Neural cell (in vitro differentiated cells): ENCODE measurements at regions not wholly inside any gene's neighbourhood (a gene's known extent, or its start where the extent isn't known, plus 50 kb on each side); places are given as distances from the start of the nearest gene placed in this dataset.

Source experiments
- H2AFZ ChIP-seq: fragments of 200-600, 300-800 bp; sonication (generic), shearing (Covaris generic); 2 replicates; pipeline ENCODE4 v1.6.0; 2014; ENCODE audit warnings: low read depth, mild to moderate bottlenecking, antibody characterized with exemption, low read length, moderate library complexity
- H3F3A ChIP-seq: fragments of 200-600 bp; shearing (Covaris generic); 2 replicates; pipeline ENCODE4 v1.6.1; 2016; ENCODE audit warnings: mild to moderate bottlenecking, moderate library complexity, mixed read lengths, antibody characterized with exemption, low read length; ENCODE audit not compliant: insufficient read depth, poor library complexity, severe bottlenecking
- H3K27ac ChIP-seq: fragments of 200-600, 300-800 bp; sonication (generic), shearing (Covaris generic); 2 replicates; pipeline ENCODE4 v1.5.1; 2014; ENCODE audit warnings: mild to moderate bottlenecking, low read length, moderate library complexity
- H3K27me3 ChIP-seq: fragments of 300-800, 200-600 bp; sonication (generic), shearing (Covaris generic); 2 replicates; pipeline ENCODE4 v1.6.0; 2014; ENCODE audit warnings: mild to moderate bottlenecking, low read depth, low read length, moderate library complexity; ENCODE audit not compliant: insufficient read depth
- H3K36me3 ChIP-seq: fragments of 300-800, 200-600 bp; sonication (generic), shearing (Covaris generic); 2 replicates; pipeline ENCODE4 v1.5.1; 2014; ENCODE audit warnings: mild to moderate bottlenecking, antibody characterized with exemption, low read length, moderate library complexity; ENCODE audit not compliant: insufficient read depth
- H3K4me2 ChIP-seq: fragments of 300-800, 200-600 bp; sonication (generic), shearing (Covaris generic); 2 replicates; pipeline ENCODE4 v1.6.0; 2014; ENCODE audit warnings: mild to moderate bottlenecking, low read length
- H3K4me3 ChIP-seq: fragments of 300-800, 200-600 bp; sonication (generic), shearing (Covaris generic); 2 replicates; pipeline ENCODE4 v1.5.1; 2014; ENCODE audit warnings: mild to moderate bottlenecking, low read length, moderate library complexity
- H3K79me2 ChIP-seq: fragments of 200-600 bp; shearing (Covaris generic); replicated peaks from 2 replicates; pipeline ENCODE4 v1.6.0; 2014; ENCODE audit warnings: mild to moderate bottlenecking, low read length, moderate library complexity; ENCODE audit not compliant: insufficient read depth
- H3K9ac ChIP-seq: fragments of 300-800, 200-600 bp; sonication (generic), shearing (Covaris generic); 2 replicates; pipeline ENCODE4 v1.6.1; 2016; ENCODE audit warnings: mild to moderate bottlenecking, low read length, mixed read lengths
- H3K9me2 ChIP-seq: fragments of 200-600 bp; shearing (Covaris generic); 2 replicates; pipeline ENCODE4 v1.6.1; 2016; ENCODE audit warnings: mild to moderate bottlenecking, low read length, mixed read lengths; ENCODE audit not compliant: insufficient read depth
- H3K9me3 ChIP-seq: fragments of 200-600, 300-800 bp; sonication (generic), shearing (Covaris generic); 2 replicates; pipeline ENCODE4 v1.6.1; 2016; ENCODE audit warnings: mild to moderate bottlenecking, mixed run types, low read length, moderate library complexity, mixed read lengths
- H4K20me1 ChIP-seq: fragments of 200-600 bp; shearing (Covaris generic); 2 replicates; pipeline ENCODE4 v1.6.1; 2016; ENCODE audit warnings: mild to moderate bottlenecking, mixed run types; ENCODE audit not compliant: insufficient read depth
- CTCF ChIP-seq: fragments of 450-650 bp; IDR thresholded peaks from 2 replicates; pipeline ENCODE4 v1.5.1; 2014; ENCODE audit warnings: antibody characterized with exemption, mild to moderate bottlenecking, moderate library complexity; ENCODE audit not compliant: poor library complexity, severe bottlenecking
- EP300 ChIP-seq: fragments of 450-650 bp; conservative IDR thresholded peaks from 2 replicates; pipeline ENCODE4 v1.6.1; 2014; ENCODE audit warnings: antibody characterized with exemption, mild to moderate bottlenecking, moderate library complexity; ENCODE audit not compliant: poor library complexity, severe bottlenecking
- EZH2 ChIP-seq: fragments of 200-600, 300-800 bp; shearing (Covaris generic), sonication (generic); IDR thresholded peaks from 2 replicates; pipeline ENCODE4 v1.6.1; 2014; ENCODE audit warnings: antibody characterized with exemption, low read length, borderline replicate concordance, mild to moderate bottlenecking; ENCODE audit not compliant: insufficient read depth, poor library complexity, severe bottlenecking
- MXI1 ChIP-seq: fragments of 450-650 bp; conservative IDR thresholded peaks from 2 replicates; pipeline ENCODE4 v1.6.1; 2014; ENCODE audit warnings: antibody characterized with exemption, mild to moderate bottlenecking; ENCODE audit not compliant: poor library complexity, severe bottlenecking
- POLR2AphosphoS5 ChIP-seq: IDR thresholded peaks from 2 replicates; pipeline ENCODE4 v1.6.1; 2012
- RAD21 ChIP-seq: fragments of 450-650 bp; conservative IDR thresholded peaks from 2 replicates; pipeline ENCODE4 v1.6.1; 2014; ENCODE audit warnings: antibody characterized with exemption, mild to moderate bottlenecking, moderate library complexity
- SMC3 ChIP-seq: fragments of 450-650 bp; conservative IDR thresholded peaks from 2 replicates; pipeline ENCODE4 v1.6.1; 2014; ENCODE audit warnings: antibody characterized with exemption, mild to moderate bottlenecking, moderate library complexity; ENCODE audit not compliant: poor library complexity
- TAF1 ChIP-seq: IDR thresholded peaks from 2 replicates; pipeline ENCODE4 v1.6.1; 2012; ENCODE audit warnings: low read depth
- TF ChIP-seq, protein P1 (sequence below): IDR thresholded peaks from 2 replicates; pipeline ENCODE4 v1.6.1; 2012; ENCODE audit warnings: borderline replicate concordance

- Histone ChIP-seq H3K27me3 (no peaks in the 10 kb centered on the region), H2AFZ (no peak overlapping the region), H3F3A (no peaks in the 10 kb centered on the region), H3K36me3 (no peaks in the 10 kb centered on the region), H4K20me1 (no peaks in the 10 kb centered on the region), H3K9ac (no peak overlapping the region), H3K27ac (no peak overlapping the region), H3K4me3 (no peak overlapping the region), H3K9me2 (no peaks in the 10 kb centered on the region), H3K79me2 (no peaks in the 10 kb centered on the region), H3K9me3 (no peaks in the 10 kb centered on the region), H3K4me2 (no peak overlapping the region)
- no peak for TF ChIP-seq EZH2
- no peak for TF ChIP-seq MXI1
- TF ChIP-seq TAF1, result no peak
- no peak for TF ChIP-seq POLR2AphosphoS5
- no peak for TF ChIP-seq CTCF
- no peak for TF ChIP-seq SMC3
- no peak for TF ChIP-seq RAD21
- TF ChIP-seq EP300, result no peak
- TF ChIP-seq, protein P1, sequence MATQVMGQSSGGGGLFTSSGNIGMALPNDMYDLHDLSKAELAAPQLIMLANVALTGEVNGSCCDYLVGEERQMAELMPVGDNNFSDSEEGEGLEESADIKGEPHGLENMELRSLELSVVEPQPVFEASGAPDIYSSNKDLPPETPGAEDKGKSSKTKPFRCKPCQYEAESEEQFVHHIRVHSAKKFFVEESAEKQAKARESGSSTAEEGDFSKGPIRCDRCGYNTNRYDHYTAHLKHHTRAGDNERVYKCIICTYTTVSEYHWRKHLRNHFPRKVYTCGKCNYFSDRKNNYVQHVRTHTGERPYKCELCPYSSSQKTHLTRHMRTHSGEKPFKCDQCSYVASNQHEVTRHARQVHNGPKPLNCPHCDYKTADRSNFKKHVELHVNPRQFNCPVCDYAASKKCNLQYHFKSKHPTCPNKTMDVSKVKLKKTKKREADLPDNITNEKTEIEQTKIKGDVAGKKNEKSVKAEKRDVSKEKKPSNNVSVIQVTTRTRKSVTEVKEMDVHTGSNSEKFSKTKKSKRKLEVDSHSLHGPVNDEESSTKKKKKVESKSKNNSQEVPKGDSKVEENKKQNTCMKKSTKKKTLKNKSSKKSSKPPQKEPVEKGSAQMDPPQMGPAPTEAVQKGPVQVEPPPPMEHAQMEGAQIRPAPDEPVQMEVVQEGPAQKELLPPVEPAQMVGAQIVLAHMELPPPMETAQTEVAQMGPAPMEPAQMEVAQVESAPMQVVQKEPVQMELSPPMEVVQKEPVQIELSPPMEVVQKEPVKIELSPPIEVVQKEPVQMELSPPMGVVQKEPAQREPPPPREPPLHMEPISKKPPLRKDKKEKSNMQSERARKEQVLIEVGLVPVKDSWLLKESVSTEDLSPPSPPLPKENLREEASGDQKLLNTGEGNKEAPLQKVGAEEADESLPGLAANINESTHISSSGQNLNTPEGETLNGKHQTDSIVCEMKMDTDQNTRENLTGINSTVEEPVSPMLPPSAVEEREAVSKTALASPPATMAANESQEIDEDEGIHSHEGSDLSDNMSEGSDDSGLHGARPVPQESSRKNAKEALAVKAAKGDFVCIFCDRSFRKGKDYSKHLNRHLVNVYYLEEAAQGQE, result no peak
Measured at GRCh38 chr12:47481041-47481440, 224.8 kb downstream of the RPAP3 start.

DNA sequence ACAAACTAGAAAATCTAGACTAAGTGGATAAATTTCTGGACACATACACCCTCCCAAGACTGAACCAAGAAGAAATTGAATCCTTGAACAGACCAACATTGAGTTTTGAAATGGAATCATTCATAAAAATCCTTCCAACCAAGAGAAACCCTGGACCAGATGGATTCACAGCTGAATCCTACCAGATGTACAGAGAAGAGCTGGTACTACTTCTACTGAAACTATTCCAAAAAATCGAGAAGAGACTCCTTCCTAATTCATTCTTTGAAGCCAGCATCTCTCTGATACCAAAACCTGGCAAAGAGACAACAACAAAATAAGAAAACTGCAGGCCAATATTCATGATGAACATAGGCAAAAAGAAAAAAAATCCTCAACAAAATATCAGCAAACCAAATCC is 227.4 kb downstream of the RPAP3 start:
- Histone ChIP-seq H3K9me3 (peaks cover 4% of the 10 kb centered on the region), H3K4me2 (no peak overlapping the region), H3K9me2 (no peaks in the 10 kb centered on the region), H3K9ac (no peak overlapping the region), H3K27me3 (no peaks in the 10 kb centered on the region), H4K20me1 (no peaks in the 10 kb centered on the region), H2AFZ (no peak overlapping the region), H3K36me3 (no peaks in the 10 kb centered on the region), H3K4me3 (no peak overlapping the region), H3K79me2 (no peaks in the 10 kb centered on the region), H3F3A (no peaks in the 10 kb centered on the region), H3K27ac (no peak overlapping the region)
- TF ChIP-seq SMC3 (no peak), MXI1 (no peak)

- no peak overlapping the region for H2AFZ ChIP-seq
- no peak overlapping the region for H3K27ac ChIP-seq
- TF ChIP-seq MXI1 (no peak), POLR2AphosphoS5 (no peak), EZH2 (no peak), SMC3 (no peak), CTCF (no peak), RAD21 (no peak), EP300 (no peak), TAF1 (no peak)
- TF ChIP-seq, protein P1, result no peak
- no peak overlapping the region for H3K4me2 ChIP-seq
- no peaks in the 10 kb centered on the region for H4K20me1 ChIP-seq
- peaks cover 4% of the 10 kb centered on the region for H3K9me3 ChIP-seq
- no peaks in the 10 kb centered on the region for H3F3A ChIP-seq
- H3K36me3 ChIP-seq, result no peaks in the 10 kb centered on the region
- H3K9me2 ChIP-seq, result no peaks in the 10 kb centered on the region
- H3K79me2 ChIP-seq, result no peaks in the 10 kb centered on the region
- no peak overlapping the region for H3K4me3 ChIP-seq
- no peak overlapping the region for H3K9ac ChIP-seq
- no peaks in the 10 kb centered on the region for H3K27me3 ChIP-seq
Measured at GRCh38 chr12:47473091-47473490, 232.7 kb downstream of the RPAP3 start.
